Panc1 (cell line): ENCODE measurements at regions not wholly inside any gene's neighbourhood (a gene's known extent, or its start where the extent isn't known, plus 50 kb on each side); places are given as distances from the start of the nearest gene placed in this dataset.
"Not testable (repeated sequence)": the region's sequence is repeated elsewhere in the genome, so short reads cannot be mapped to it uniquely, and the experiment has no call there.

Source experiments
- ATAC-seq: fragments of 200-7000 bp; cut with Tn5 transposase; 2 replicates; pipeline ENCODE4 v1.9.1; 2020; ENCODE audit warnings: mild to moderate bottlenecking, moderate library complexity
- BruUV-seq: library from RNA; stranded (reverse); fragments of 400-500 nt; replicated peaks from 2 replicates; lab custom pipeline; 2021; lab: Mats Ljungman, UMichigan
- CTCF ChIA-PET: fragments of 300-600 bp; sonication (Branson Sonifier 250); formaldehyde crosslinking; loops from one replicate; lab custom pipeline; 2022; ENCODE audit warnings: antibody characterized with exemption; lab: Charles Lee
- POLR2A ChIA-PET: fragments of 300-600 bp; sonication (Branson Sonifier 250); formaldehyde crosslinking; loops from one replicate; lab custom pipeline; 2022; ENCODE audit warnings: antibody characterized with exemption; lab: Charles Lee
- DNase-seq: peaks from one replicate; pipeline ENCODE4 v3.0.0-alpha.2; 2010; ENCODE audit warnings: low read depth, low spot score
- H3K27ac ChIP-seq: 2 replicates; pipeline ENCODE4 v1.5.1; 2011; ENCODE audit warnings: mild to moderate bottlenecking, low read length, inconsistent platforms
- H3K27me3 ChIP-seq: fragments of 200-500 bp; sonication (Bioruptor generic); 2 replicates; pipeline ENCODE4 v1.6.0; 2014; ENCODE audit warnings: low read length, inconsistent platforms; ENCODE audit not compliant: control insufficient read depth, insufficient read depth
- H3K36me3 ChIP-seq: fragments of 200-500 bp; sonication (Bioruptor generic); 2 replicates; pipeline ENCODE4 v1.5.1; 2014; ENCODE audit warnings: inconsistent platforms, mild to moderate bottlenecking, low read length, moderate library complexity; ENCODE audit not compliant: control insufficient read depth, insufficient read depth
- H3K4me1 ChIP-seq: 2 replicates; pipeline ENCODE4 v1.5.1; 2011; ENCODE audit warnings: inconsistent platforms, mild to moderate bottlenecking, low read length, moderate library complexity; ENCODE audit not compliant: control insufficient read depth, insufficient read depth
- H3K4me3 ChIP-seq, 2 experiments: 2 replicates each; pipeline ENCODE4 v1.5.1; 2011 to 2012; ENCODE audit warnings: low read depth in 2 of 2, low read length in 2 of 2, mild to moderate bottlenecking in 2 of 2, inconsistent platforms in 1 of 2, moderate library complexity in 1 of 2
- H3K9me3 ChIP-seq: fragments of 200-500 bp; sonication (Bioruptor generic); 2 replicates; pipeline ENCODE4 v1.5.1; 2014; ENCODE audit warnings: low read depth, mild to moderate bottlenecking, inconsistent platforms, low read length, moderate library complexity; ENCODE audit not compliant: control insufficient read depth, insufficient read depth
- in situ Hi-C: cut with HindIII; loops from 2 replicates; pipeline ENCODE4 v1.10.0; 2016; ENCODE audit warnings: low sequenced_read_pairs, low pct_unique_long_range_greater_than_20kb
- intact Hi-C: fragments of 100-400 bp; cut with micrococcal nuclease; formaldehyde crosslinking; loops from one replicate; pipeline ENCODE4 v1.10.0; 2022; ENCODE audit not compliant: unreplicated experiment

- BruUV-seq, H3K4me1 ChIP-seq, H3K27ac ChIP-seq, POLR2A ChIA-PET, in situ Hi-C loops, H3K27me3 ChIP-seq, CTCF ChIA-PET, H3K9me3 ChIP-seq, H3K4me3 ChIP-seq, H3K36me3 ChIP-seq, ATAC-seq, DNase-seq, intact Hi-C loops: not testable (repeated sequence)
These were observed 103.3 kb downstream of the FAM72B start for GRCh38 chr1:121080904-121081264.

GRCh38 chr1:121081625-121082199, 102.4 kb downstream of the FAM72B start:
- H3K27ac ChIP-seq, in situ Hi-C loops, H3K36me3 ChIP-seq, H3K4me3 ChIP-seq, BruUV-seq, H3K4me1 ChIP-seq, CTCF ChIA-PET, H3K9me3 ChIP-seq, DNase-seq, intact Hi-C loops, H3K27me3 ChIP-seq, ATAC-seq, POLR2A ChIA-PET: not testable (repeated sequence)

- DNase-seq, intact Hi-C loops, H3K36me3 ChIP-seq, H3K4me1 ChIP-seq, BruUV-seq, H3K9me3 ChIP-seq, in situ Hi-C loops, H3K4me3 ChIP-seq, H3K27me3 ChIP-seq, POLR2A ChIA-PET, H3K27ac ChIP-seq, ATAC-seq, CTCF ChIA-PET: not testable (repeated sequence)
These were observed 101.1 kb downstream of the FAM72B start for GRCh38 chr1:121082995-121083394.

GRCh38 chr1:121086249-121086648, 97.9 kb downstream of the FAM72B start:
- H3K9me3 ChIP-seq, H3K4me1 ChIP-seq, BruUV-seq, H3K4me3 ChIP-seq, DNase-seq, H3K27ac ChIP-seq, intact Hi-C loops, CTCF ChIA-PET, POLR2A ChIA-PET, ATAC-seq, H3K36me3 ChIP-seq, H3K27me3 ChIP-seq, in situ Hi-C loops: not testable (repeated sequence)

- CTCF ChIA-PET, ATAC-seq, H3K27ac ChIP-seq, H3K4me3 ChIP-seq, in situ Hi-C loops, DNase-seq, BruUV-seq, H3K4me1 ChIP-seq, H3K9me3 ChIP-seq, H3K27me3 ChIP-seq, intact Hi-C loops, POLR2A ChIA-PET, H3K36me3 ChIP-seq: not testable (repeated sequence)
These were observed 96.9 kb downstream of the FAM72B start for GRCh38 chr1:121087221-121087620.

- CTCF ChIA-PET, intact Hi-C loops, H3K9me3 ChIP-seq, in situ Hi-C loops, DNase-seq, H3K4me3 ChIP-seq, ATAC-seq, H3K4me1 ChIP-seq, H3K36me3 ChIP-seq, H3K27me3 ChIP-seq, H3K27ac ChIP-seq, BruUV-seq, POLR2A ChIA-PET: not testable (repeated sequence)
These were observed 95.6 kb downstream of the FAM72B start for GRCh38 chr1:121088568-121088967.

- H3K4me3 ChIP-seq, H3K4me1 ChIP-seq, H3K9me3 ChIP-seq, H3K27ac ChIP-seq, CTCF ChIA-PET, BruUV-seq, ATAC-seq, DNase-seq, H3K36me3 ChIP-seq, H3K27me3 ChIP-seq, in situ Hi-C loops, POLR2A ChIA-PET, intact Hi-C loops: not testable (repeated sequence)
These were observed 91.7 kb downstream of the FAM72B start for GRCh38 chr1:121092329-121092968.
